HUES6 (cell line): ENCODE measurements at regions not wholly inside any gene's neighbourhood (a gene's known extent, or its start where the extent isn't known, plus 50 kb on each side); places are given as distances from the start of the nearest gene placed in this dataset.

ENCODE experiments used
- H3K27ac ChIP-seq: 2 replicates; pipeline ENCODE4 v1.7.0; 2013; ENCODE audit warnings: low read depth, mild to moderate bottlenecking, low read length, inconsistent platforms
- H3K27me3 ChIP-seq: 2 replicates; pipeline ENCODE4 v1.6.1; 2013; ENCODE audit warnings: low read length; ENCODE audit not compliant: control insufficient read depth, insufficient read depth
- H3K36me3 ChIP-seq: 2 replicates; pipeline ENCODE4 v1.6.1; 2013; ENCODE audit warnings: low read length; ENCODE audit not compliant: control insufficient read depth, insufficient read depth
- H3K4me1 ChIP-seq: 2 replicates; pipeline ENCODE4 v1.6.1; 2013; ENCODE audit warnings: low read length; ENCODE audit not compliant: control insufficient read depth, insufficient read depth
- H3K4me3 ChIP-seq: 2 replicates; pipeline ENCODE4 v1.5.1; 2013; ENCODE audit warnings: low read depth, low read length
- H3K9ac ChIP-seq: one replicate; pipeline ENCODE4 v1.6.1; 2013; ENCODE audit warnings: mild to moderate bottlenecking, low read length
- H3K9me3 ChIP-seq: 2 replicates; pipeline ENCODE4 v1.6.1; 2013; ENCODE audit warnings: low read depth, low read length; ENCODE audit not compliant: control insufficient read depth, insufficient read depth

DNA sequence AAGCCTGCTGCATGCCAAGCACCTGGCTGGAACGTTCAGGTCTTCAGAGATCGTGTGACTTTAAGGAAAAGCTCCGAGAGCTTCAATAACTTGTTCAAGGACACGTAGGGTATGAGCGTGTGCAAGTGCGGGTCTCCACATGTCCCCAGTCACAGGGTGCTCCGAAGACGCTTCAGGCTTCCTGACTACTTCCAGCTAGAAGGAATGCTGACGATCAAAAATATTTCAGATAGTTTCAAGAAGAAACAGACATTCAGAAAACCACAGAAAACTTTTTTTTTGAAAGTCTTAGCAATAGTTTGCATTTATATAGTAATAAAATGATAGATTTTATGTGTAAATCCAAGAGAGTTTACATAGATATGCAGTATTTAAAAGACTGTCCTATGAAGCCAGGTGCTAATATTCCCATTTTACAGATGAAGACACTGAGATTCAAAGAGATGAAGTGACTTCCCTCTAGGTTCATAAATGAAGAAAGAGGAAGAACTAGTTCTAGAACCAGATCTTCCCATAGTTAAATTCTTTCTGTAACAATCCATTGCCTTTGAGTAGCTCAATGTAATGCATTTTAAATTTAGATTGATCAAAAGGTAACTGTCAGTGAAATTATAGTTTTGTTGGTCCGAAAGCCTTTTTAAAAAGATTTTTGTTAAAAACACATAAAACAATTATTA is 247.6 kb downstream of the MYLK4 start:
- Histone ChIP-seq H3K27ac (no peak overlapping the region), H3K27me3 (no peaks in the 10 kb centered on the region), H3K9me3 (no peaks in the 10 kb centered on the region), H3K36me3 (no peaks in the 10 kb centered on the region), H3K4me3 (no peak overlapping the region), H3K4me1 (peaks cover 11% of the 10 kb centered on the region), H3K9ac (no peak overlapping the region)

DNA sequence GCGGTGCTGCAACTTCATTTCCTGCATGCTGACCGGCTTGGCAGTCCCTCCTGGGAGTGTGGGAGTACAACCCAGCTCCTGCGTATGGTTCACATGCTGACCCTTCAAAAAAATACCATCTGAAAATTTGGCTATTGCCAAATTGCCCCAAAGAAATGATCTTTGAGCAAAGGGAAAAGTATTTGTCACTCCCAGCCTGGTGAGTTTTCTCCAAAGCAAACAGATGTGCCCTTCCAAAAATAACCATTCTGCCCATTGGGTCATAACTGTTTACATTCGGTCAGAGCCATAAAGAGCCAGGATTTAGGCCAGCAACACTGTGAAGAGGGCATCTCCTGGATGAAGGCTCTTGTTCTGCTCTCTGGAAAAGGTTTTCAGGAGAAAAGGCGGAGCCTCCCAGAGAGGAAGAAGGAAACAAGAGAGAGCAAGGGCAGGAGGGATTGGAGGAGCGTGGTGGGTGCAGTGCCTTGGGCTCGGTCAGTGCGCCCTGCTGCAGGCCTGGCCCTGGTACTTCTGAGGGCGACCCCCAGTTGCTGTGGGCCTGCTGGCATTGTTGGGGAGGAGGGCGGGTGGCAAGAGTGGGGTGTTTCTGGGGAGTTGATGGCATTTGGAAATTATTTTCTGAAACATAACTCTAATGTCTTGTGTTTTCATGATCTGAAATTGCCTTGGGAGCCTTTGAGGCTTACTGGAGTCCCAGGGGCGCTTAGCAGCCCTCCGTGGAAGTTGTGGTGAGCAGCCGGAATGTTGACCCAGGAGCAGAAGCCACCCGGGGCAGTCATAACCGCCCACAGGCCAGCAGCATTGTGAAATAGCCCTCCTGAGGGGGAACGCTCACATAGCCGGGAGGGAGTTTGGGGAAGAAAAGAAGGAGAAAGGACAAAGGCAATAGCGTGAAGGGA is 248.4 kb downstream of the MYLK4 start:
- no peaks in the 10 kb centered on the region for H3K36me3 ChIP-seq
- H3K27ac ChIP-seq = no peak overlapping the region
- H3K9me3 ChIP-seq = no peaks in the 10 kb centered on the region
- H3K9ac ChIP-seq = no peak overlapping the region
- peaks cover 11% of the 10 kb centered on the region for H3K4me1 ChIP-seq
- H3K4me3 ChIP-seq = no peak overlapping the region
- no peaks in the 10 kb centered on the region for H3K27me3 ChIP-seq

DNA sequence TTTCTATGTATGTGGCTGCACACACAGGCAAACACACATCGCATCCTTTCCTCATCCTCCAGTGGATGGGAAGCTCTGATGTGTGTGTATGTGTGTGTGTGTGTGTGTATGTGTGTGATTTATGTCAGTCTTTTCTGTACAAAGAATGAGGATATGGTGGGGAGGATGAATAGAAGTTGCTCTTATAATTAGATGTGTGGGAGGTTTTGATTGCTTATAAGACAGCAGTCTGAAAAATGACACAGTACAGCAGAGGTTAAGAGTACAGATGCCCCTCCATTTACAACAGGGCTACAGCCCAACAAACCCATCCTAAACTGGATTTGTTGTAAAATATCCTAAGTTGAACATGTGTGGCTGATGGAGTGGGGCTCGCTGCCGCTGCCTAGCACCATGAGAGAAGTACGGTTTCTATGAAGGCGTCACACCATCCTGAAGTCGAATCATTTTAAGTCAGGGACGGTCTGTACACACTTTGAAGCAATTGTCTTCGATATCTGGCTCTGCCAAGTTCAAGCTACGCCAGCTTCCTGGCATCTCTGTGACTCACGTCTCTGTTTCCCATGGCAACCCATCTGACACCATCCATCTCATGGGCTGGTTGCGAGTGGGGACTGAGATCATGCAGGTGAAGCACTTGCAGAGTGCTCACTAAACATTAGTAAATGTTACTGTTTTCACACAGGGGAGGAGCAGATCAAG is 252.6 kb downstream of the MYLK4 start:
- Histone ChIP-seq H3K27me3 (no peaks in the 10 kb centered on the region), H3K4me3 (no peak overlapping the region)

DNA sequence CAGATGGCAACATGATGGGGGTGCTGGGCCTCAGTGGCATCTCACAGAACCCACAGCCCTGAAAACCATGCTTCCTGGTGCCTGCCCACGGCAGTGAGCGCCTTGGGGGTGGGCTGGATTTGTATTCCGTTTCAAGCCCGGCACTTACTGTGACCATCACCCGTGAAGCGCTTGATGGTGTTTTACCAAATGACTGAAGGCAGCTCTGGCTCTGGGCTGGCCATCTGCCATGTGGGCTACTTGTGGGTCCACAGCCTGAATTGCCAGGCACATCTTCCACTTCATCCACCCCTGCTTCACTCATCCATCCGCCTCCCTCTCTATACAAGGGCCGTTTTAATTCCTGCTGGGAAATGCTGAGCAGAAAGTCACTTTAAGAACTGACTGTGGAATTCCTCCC is 250.9 kb upstream of the GMDS start:
- H3K9ac ChIP-seq = no peak overlapping the region
- no peaks in the 10 kb centered on the region for H3K9me3 ChIP-seq
- H3K4me1 ChIP-seq = no peaks in the 10 kb centered on the region

More for the DNA sequence above, 252.6 kb downstream of the MYLK4 start:
- Histone ChIP-seq H3K4me1 (peaks cover 8% of the 10 kb centered on the region), H3K9me3 (no peaks in the 10 kb centered on the region), H3K36me3 (no peaks in the 10 kb centered on the region), H3K27ac (no peak overlapping the region), H3K9ac (no peak overlapping the region)

DNA sequence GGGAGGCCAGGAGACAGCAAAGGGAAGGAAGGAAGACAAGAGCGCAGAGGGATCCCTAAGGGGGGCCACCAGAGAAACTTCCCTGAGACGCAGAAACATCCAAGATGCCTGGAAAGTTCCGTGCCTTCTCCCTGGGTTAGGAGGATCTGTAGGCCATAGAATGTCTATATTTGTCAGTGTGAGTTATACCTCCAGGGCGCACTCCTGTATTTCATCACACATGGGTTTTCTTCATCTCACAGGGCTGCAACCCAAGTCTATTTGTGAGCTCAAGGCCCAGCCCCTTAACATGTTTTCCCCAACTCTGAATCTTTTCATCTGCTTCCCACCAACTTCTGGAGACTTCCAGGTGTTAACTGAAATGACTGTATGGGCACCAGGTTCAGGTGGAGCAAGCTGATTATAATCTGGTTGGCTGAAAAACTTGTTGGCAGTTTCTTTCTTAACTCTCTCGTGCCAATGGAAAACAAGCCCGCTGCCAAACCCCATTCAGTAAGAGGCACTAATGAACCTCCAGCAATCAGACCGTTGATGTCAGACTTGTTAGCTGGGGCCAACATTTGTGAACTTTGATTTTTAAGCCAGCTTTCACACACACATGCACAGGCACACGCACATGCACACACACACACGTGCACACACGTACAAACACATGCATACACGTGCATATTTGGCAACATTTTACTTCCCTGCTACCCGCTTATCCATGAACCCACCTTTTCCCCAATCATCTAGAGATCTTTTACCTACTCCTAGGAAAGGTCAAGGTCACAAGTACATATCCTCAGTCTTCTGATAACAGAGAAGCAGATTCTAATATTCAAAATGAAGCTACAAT is 247.5 kb upstream of the GMDS start:
- Histone ChIP-seq H3K36me3 (no peaks in the 10 kb centered on the region), H3K27me3 (no peaks in the 10 kb centered on the region), H3K9me3 (no peaks in the 10 kb centered on the region), H3K9ac (no peak overlapping the region), H3K4me3 (no peak overlapping the region), H3K4me1 (peaks cover 10% of the 10 kb centered on the region; the same call in 1 of the 2 replicates), H3K27ac (no peak overlapping the region)

More for the DNA sequence above, 250.9 kb upstream of the GMDS start:
- Histone ChIP-seq H3K27me3 (no peaks in the 10 kb centered on the region), H3K4me3 (no peak overlapping the region), H3K27ac (no peak overlapping the region), H3K36me3 (no peaks in the 10 kb centered on the region)

DNA sequence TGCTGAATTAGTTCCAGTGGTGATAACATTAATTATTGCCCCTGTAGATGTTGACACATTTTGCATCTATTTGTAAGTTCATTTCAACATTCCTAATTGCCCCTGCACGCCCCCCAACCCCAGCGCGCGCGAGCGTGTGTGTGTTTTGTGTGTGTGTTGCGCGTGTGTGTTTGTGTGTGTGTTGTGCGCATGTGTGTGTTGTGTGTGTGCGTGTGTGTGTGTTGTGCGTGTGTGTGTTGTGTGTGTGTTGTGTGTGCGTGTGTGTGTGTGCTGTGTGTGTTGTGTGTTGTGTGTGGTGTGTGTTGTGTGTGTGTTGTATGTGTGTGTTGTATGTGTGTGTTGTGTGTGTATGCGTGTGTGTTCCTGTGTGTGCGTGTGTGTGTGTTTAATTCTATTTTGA is 245.7 kb upstream of the GMDS start:
- Histone ChIP-seq H3K4me1 (peaks cover 10% of the 10 kb centered on the region; the same call in 1 of the 2 replicates), H3K36me3 (no peaks in the 10 kb centered on the region), H3K27me3 (no peaks in the 10 kb centered on the region), H3K9ac (no peak overlapping the region), H3K4me3 (no peak overlapping the region), H3K9me3 (no peaks in the 10 kb centered on the region), H3K27ac (no peak overlapping the region)

DNA sequence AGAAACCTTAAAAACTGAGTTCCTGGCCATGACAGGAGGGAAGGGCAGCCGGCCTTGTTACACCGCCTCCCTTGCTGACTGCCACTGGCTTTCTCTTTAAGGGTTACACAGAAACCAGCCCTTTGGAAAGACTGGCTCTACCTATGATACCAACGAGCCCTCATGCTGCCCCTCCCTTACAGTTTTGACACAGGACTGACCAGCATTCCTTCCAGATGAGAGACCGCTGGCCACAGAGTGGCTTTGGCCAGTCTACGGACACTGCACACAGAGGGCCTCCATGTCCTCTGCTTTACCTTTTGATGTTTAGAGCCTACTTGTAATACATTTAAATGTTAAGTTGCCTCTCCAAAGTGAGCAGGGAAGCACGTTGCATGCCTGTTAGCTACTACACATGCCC is 243.2 kb upstream of the GMDS start:
- Histone ChIP-seq H3K27me3 (no peaks in the 10 kb centered on the region), H3K4me1 (peaks cover 10% of the 10 kb centered on the region; the same call in 1 of the 2 replicates), H3K4me3 (no peak overlapping the region), H3K9ac (no peak overlapping the region), H3K36me3 (no peaks in the 10 kb centered on the region), H3K27ac (no peak overlapping the region), H3K9me3 (peaks cover 6% of the 10 kb centered on the region; the same call in 1 of the 2 replicates)

DNA sequence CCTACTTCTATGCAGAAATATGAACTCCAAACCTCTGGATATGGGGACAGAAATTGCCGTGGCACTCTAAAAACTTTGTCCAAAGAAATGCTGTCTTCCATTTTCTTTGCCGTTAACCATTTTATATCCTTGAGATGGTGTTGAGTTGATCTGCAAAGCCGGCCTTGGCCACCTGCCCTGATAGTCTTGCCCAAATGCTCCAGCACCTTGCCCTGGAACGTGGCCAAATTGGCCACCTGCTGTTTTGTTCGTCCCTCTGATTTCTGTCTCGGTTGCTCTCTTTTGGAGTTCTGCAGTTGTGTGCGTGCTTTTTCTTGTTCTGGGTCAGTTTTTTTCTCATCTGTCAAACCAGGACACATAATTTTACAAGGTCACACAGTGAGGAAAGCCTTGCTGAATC is 239.7 kb upstream of the GMDS start:
- Histone ChIP-seq H3K27me3 (no peaks in the 10 kb centered on the region), H3K9me3 (peaks cover 28% of the 10 kb centered on the region), H3K4me3 (no peak overlapping the region), H3K36me3 (no peaks in the 10 kb centered on the region), H3K4me1 (peaks cover 1% of the 10 kb centered on the region; the same call in 1 of the 2 replicates), H3K27ac (no peak overlapping the region), H3K9ac (no peak overlapping the region)

DNA sequence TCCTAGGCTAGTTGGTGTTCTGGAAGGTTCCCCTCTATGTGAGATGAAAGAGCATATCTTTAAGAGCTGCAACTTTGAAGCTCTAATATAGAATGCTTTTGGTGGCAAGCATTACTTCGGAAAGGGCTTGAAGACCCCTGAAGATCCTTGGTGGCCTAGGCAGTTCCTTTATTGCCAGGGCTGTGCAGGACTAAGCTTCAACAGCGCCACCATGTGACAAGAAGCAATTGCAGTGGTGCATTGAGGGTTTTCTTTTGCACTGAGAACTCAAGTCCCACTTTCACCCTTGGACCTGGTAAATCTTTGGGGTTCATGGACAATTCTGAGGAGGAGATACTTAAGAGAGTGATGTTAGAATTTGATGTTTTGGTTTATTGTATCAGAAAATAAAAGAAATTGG is 237.4 kb upstream of the GMDS start:
- Histone ChIP-seq H3K27ac (no peak overlapping the region), H3K9me3 (peaks cover 28% of the 10 kb centered on the region), H3K36me3 (no peaks in the 10 kb centered on the region), H3K27me3 (no peaks in the 10 kb centered on the region), H3K4me3 (no peak overlapping the region), H3K4me1 (no peaks in the 10 kb centered on the region), H3K9ac (no peak overlapping the region)

DNA sequence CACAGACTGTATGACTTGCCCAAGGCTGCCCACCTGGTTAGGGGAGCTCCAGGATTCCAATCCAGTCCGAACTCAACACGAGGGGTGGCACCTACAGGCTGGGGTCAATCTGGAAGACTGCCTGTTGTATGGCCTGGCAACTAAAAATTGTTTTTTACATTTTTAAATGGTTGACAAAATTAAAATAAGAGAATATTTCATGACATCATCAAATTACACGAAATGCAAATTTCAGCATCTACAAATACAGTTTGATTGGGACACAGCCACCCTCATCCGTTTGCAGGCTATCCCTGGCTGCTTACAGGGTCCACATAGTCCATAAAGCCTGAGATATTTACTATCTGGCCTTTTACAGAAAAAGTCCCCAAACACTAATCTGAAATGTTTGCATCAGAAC is 235.9 kb upstream of the GMDS start:
- Histone ChIP-seq H3K27ac (no peak overlapping the region), H3K9ac (no peak overlapping the region), H3K9me3 (peaks cover 28% of the 10 kb centered on the region), H3K27me3 (no peaks in the 10 kb centered on the region), H3K4me3 (no peak overlapping the region), H3K36me3 (no peaks in the 10 kb centered on the region), H3K4me1 (no peaks in the 10 kb centered on the region)
